Left hindlimb (tissue), 1 donor: ENCODE measurements at regions not wholly inside any gene's neighbourhood (a gene's known extent, or its start where the extent isn't known, plus 50 kb on each side); places are given as distances from the start of the nearest gene placed in this dataset.
"Not testable (repeated sequence)": the region's sequence is repeated elsewhere in the genome, so short reads cannot be mapped to it uniquely, and the experiment has no call there.

Experiments used
- DNase-seq: peaks from one replicate; pipeline ENCODE4 v3.0.0-alpha.2; 2018

- DNase-seq, result no peak
These were observed 141.7 kb upstream of the RAI2 start for GRCh38 chrX:18002791-18003190.

DNA sequence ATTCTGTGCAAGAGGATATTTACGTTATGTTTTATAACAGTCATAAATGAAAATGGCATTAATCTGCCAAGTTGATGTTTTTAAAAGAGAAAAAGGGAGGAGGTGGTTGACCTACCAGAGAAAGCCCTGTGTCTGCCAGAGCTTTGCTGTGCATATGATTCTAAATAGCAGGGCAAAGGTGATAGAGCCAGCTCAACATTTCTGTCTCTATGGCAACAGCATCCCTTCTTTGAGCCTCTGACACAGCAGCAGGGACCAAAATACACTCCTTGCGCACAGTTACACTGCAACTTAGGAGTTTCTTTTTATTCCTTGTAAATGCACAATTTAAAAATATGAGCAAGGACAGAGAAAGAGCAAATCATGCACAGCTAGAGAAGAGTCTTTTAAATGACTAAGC, 133.3 kb upstream of the RAI2 start:
- no peak for DNase-seq

GRCh38 chrX:17993062-17993461, 132.0 kb upstream of the RAI2 start:
- no peak for DNase-seq

DNA sequence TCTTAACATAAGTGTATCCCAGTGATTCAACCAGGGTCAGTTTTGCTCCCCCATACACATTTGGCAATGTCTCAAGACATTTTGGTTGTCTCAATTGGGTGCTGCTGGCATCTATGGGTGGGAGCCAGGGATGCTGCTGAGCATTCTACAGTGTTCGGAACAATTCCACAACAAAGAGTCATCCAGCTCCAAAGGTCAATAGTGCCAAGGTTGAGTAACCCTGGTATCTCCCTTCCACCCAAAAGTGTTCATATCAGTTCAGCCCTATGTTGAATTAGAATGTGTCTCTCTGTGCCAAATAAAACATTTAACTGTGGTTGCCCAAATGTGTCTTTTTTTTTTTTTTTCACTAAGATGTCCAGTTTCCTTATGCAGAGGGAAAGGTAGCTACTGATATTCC, 129.4 kb upstream of the RAI2 start:
- DNase-seq, result no peak

DNA sequence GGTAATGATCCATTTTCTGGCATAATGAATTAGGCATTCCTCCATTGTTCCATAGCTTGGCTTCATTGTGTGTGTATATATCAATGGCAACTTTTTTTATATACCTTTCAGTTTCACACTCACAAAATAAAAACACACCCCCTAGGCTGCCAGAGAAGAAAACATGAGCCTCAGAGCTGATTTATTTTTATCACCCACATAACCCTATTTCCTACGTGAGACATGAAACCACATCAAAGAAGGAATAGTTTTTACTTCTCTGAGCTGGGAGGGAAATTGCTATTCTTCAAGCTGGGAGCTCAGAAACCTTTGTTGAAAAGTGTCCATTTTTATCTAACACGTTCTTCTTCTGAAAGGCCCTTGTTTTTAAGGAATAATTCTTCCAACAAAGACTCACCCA, 126.7 kb upstream of the RAI2 start:
- no peak for DNase-seq

- no peak for DNase-seq
These were observed 125.9 kb upstream of the RAI2 start for GRCh38 chrX:17986977-17987376.

- DNase-seq, result no peak
These were observed 125.3 kb upstream of the RAI2 start for GRCh38 chrX:17986440-17986839.

DNA sequence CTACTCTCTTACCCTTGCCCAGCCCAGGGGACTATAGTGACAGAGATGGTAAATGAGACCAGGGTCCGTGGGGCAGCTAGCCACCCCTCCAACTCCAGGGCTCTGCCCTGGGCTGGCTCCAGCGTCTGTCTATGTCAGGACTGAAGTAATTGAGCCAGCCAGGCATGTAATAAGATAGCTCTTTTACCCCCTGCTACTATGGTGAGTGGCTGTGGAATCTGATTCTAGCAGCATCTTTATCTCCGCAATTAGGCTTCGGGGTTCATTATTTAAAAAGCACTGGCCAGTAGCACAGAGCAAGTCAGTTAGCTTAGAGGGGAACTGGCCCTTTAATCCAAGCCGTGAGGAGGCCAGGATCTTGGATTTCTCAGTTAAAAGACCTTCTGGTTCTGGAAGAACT, 123.3 kb upstream of the RAI2 start:
- DNase-seq, result no peak

- DNase-seq, result no peak
These were observed 122.3 kb upstream of the RAI2 start for GRCh38 chrX:17983389-17983788.

DNA sequence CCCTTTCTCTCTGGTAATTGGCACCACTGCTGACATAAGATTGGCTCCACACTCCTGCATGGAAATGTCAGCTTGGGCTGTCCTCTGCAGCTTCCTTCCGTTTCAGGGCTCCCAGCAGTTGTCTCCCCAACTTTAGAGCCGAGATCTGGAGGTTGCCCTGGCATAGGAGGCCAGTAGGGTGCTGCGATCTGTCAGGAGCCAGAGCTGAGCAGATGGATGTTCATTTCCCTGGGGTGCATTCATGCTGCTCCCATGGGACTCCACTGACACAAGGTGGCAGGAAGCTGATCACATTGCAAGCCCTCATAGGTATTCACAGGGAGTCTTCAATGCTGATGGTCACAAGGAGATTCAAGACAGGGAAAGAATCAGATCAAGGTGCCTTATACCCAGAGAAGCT, 116.6 kb upstream of the RAI2 start:
- DNase-seq, result no peak

GRCh38 chrX:17976955-17977354, 115.9 kb upstream of the RAI2 start:
- no peak for DNase-seq

- not testable (repeated sequence) for DNase-seq
These were observed 114.3 kb upstream of the RAI2 start for GRCh38 chrX:17975349-17975748.

- DNase-seq, result no peak
These were observed 107.3 kb upstream of the RAI2 start for GRCh38 chrX:17968367-17968766.

DNA sequence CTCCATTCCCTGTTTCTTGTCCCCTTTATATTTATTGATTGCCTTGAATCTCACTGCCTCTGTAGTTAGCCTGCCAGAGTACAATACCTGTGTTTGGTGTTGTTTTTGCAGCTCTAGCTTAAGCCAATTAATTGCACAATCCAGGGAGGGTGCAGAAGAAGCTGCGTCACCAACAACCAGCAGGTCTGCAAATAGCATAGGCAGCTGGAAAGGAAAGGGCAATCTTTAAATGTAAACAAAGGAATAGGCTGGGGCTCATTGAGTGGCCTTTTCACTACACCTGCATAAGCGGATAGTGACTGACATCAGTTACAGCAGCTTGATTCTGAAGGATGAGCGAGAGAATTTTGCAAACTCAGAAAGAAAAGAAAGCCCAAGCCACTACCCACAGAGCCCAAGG, 106.8 kb upstream of the RAI2 start:
- DNase-seq, result no peak

GRCh38 chrX:17964871-17965270, 103.8 kb upstream of the RAI2 start:
- no peak for DNase-seq

GRCh38 chrX:17960891-17961290, 99.8 kb upstream of the RAI2 start:
- no peak for DNase-seq

GRCh38 chrX:17944833-17945497, 83.9 kb upstream of the RAI2 start:
- DNase-seq, result no peak

DNA sequence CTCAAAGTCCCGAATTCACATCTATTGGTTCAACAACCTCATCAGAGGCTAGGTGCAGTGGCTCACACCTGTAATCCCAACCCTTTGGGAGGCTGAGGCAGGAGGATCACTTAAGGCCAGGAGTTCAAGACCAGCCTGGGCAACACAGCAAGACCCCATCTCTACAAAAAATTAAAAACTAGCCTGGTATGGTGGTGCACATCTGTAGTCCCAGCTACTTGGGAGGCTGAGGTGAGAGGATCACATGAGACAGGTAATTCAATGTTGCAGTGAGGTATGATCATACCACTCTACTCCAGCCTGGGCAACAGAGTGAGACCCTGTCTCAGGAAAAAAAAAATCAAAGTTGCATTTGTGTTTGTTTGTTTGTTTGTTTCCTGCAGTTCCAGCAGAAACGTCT, 80.1 kb upstream of the RAI2 start:
- not testable (repeated sequence) for DNase-seq

DNA sequence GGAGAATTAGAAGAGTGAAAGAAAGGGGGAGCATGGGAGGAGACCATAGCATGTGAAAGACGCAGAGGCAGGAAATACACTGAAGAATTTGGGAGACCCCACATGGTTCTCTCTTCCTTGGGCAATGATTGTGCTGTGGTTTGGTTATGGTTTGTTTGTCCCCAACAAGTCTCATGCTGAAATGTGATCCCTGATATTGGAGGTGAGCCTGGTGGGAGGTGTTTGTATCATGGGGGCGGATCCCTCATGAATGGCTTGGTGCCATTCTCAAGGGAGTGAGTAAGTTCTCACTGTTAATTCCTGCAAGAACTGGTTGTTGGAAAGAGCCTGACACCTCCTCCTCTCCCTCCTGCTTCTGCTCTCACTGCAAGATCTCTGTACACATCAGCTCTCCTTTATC, 78.6 kb upstream of the RAI2 start:
- no peak for DNase-seq

GRCh38 chrX:17933856-17934255, 72.8 kb upstream of the RAI2 start:
- DNase-seq, result no peak

GRCh38 chrX:17932781-17933180, 71.7 kb upstream of the RAI2 start:
- no peak for DNase-seq

- DNase-seq, result no peak
These were observed 70.8 kb upstream of the RAI2 start for GRCh38 chrX:17931855-17932254.

- no peak for DNase-seq
These were observed 69.8 kb upstream of the RAI2 start for GRCh38 chrX:17930850-17931249.

DNA sequence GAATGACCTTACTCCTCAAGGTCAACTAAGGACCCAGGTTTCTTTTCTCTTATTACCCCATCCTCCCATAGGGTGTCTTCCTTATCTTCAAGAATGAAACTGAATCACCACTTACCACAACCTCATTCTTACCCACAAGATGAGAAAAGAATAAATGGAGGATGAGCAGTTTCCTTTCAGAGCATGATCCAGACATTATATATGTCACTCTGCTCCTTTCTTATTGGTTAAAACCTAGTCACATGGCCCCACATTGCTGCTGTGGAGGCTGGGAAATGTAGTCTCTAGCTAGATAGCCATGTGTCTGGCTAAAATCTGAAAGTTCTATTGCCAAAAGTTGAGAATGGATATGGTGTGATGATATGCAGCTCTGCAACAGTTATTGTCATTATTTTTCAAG, 62.4 kb upstream of the RAI2 start:
- DNase-seq, result no peak

DNA sequence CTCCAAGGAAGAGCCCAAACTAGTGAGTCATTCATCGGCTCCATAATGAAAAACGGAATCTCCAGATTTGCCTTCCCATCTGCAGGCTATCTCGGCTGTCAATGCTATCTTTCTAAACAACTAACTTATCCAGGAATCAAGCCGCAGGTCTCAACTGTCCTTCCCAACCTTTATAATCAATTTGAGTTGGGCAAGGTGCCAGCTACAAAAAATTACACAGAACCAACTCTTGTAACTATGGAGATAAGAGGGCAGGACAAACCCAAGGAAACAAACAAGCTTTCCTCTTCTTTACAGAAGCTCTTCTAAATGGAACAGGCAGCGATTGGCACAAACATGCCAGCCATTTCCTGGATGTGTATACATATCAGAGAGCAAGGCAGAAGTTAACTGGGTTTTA, 61.2 kb upstream of the RAI2 start:
- no peak for DNase-seq
